ENCODE measurements at regions not wholly inside any gene's neighbourhood (a gene's known extent, or its start where the extent isn't known, plus 50 kb on each side); places are given as distances from the start of the nearest gene placed in this dataset.

- TF ChIP-seq CTCF (IDR thresholded peaks at IDR 0.05): no peak
- TF ChIP-seq EP300 (IDR thresholded peaks at IDR 0.05): no peak
Measured at GRCh38 chrX:13515211-13515930, 54.0 kb upstream of the EGFL6 start.
